ENCODE measurements at regions not wholly inside any gene's neighbourhood (a gene's known extent, or its start where the extent isn't known, plus 50 kb on each side); places are given as distances from the start of the nearest gene placed in this dataset.
A peak's percentile ranks its signal among the peaks of the same experiment; 100 is the strongest.

DNA sequence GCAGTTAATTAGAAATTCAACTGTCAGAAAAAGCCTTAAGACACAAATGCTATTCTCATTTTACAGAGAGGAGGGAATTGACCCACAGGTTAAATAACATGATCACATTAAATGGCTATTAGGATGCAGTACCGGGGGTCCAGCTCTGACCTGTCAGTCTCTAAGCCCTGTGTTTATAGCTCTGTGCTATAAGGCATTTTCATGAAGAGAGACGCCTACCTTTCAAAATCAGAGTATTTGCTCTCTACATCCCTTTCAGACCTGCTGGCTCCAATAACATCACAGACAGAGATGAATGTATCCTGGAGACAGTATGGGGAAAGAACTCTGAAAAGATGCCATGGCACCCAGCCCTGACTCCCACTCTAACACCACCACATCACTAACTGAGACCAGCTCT lies 189.9 kb upstream of the PRSS58 start:
- H3K36me3 ChIP-seq: no peaks in the 10 kb centered on the region
- 58 to 71% methylated on average over 2 of the region's 2 CpGs for WGBS, 2 donors
- H3K27ac ChIP-seq: no peak overlapping the region
- no peak overlapping the region for H3K4me3 ChIP-seq
- no peak for ATAC-seq (ENCODE audit: low FRiP score in 2 of 2)
- no peaks in the 10 kb centered on the region for H3K4me1 ChIP-seq
- no peak for DNase-seq
- no peaks in the 10 kb centered on the region for H3K27me3 ChIP-seq
- no peaks in the 10 kb centered on the region for H3K9me3 ChIP-seq
- no peak for TF ChIP-seq POLR2AphosphoS5 (IDR thresholded peaks at IDR 0.05)
- no peak for TF ChIP-seq EP300 (IDR thresholded peaks at IDR 0.05)
- TF ChIP-seq, protein P1, sequence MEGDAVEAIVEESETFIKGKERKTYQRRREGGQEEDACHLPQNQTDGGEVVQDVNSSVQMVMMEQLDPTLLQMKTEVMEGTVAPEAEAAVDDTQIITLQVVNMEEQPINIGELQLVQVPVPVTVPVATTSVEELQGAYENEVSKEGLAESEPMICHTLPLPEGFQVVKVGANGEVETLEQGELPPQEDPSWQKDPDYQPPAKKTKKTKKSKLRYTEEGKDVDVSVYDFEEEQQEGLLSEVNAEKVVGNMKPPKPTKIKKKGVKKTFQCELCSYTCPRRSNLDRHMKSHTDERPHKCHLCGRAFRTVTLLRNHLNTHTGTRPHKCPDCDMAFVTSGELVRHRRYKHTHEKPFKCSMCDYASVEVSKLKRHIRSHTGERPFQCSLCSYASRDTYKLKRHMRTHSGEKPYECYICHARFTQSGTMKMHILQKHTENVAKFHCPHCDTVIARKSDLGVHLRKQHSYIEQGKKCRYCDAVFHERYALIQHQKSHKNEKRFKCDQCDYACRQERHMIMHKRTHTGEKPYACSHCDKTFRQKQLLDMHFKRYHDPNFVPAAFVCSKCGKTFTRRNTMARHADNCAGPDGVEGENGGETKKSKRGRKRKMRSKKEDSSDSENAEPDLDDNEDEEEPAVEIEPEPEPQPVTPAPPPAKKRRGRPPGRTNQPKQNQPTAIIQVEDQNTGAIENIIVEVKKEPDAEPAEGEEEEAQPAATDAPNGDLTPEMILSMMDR (IDR thresholded peaks at IDR 0.05): no peak

GRCh38 chr7:142445019-142445686 lies 187.3 kb upstream of the PRSS58 start:
- Histone ChIP-seq H3K4me3 (no peak overlapping the region), H3K27me3 (no peaks in the 10 kb centered on the region), H3K27ac (no peak overlapping the region), H3K36me3 (no peaks in the 10 kb centered on the region), H3K4me1 (peaks cover 0 to 3% (median under 1%) of the 10 kb centered on the region in 4 donors), H3K9me3 (no peaks in the 10 kb centered on the region)
- WGBS, 2 donors: 53 to 61% methylated on average over 5 to 7 of the region's 7 CpGs
- TF ChIP-seq POLR2A (IDR thresholded peaks at IDR 0.05): no peak
- TF ChIP-seq, protein P1 (IDR thresholded peaks at IDR 0.05): no peak
- TF ChIP-seq POLR2AphosphoS5 (IDR thresholded peaks at IDR 0.05): no peak
- no peak for TF ChIP-seq EP300 (IDR thresholded peaks at IDR 0.05)
- ATAC-seq (ENCODE audit: low FRiP score in 2 of 2): no peak
- DNase-seq: no peak

GRCh38 chr7:142443216-142444010 lies 185.6 kb upstream of the PRSS58 start:
- no peak overlapping the region for H3K4me3 ChIP-seq
- H3K36me3 ChIP-seq: no peaks in the 10 kb centered on the region
- WGBS, 2 donors: 43 to 52% methylated on average over 5 of the region's 5 CpGs
- TF ChIP-seq, protein P1 (IDR thresholded peaks at IDR 0.05): no peak
- no peak for TF ChIP-seq EP300 (IDR thresholded peaks at IDR 0.05)
- TF ChIP-seq POLR2A (IDR thresholded peaks at IDR 0.05): no peak
- TF ChIP-seq POLR2AphosphoS5 (IDR thresholded peaks at IDR 0.05): no peak
- H3K27me3 ChIP-seq: no peaks in the 10 kb centered on the region
- ATAC-seq (ENCODE audit: low FRiP score in 2 of 2) (peak in 1 of 2 donors; percentile 51), DNase-seq (no peak)
- H3K9me3 ChIP-seq: no peaks in the 10 kb centered on the region
- no peak overlapping the region for H3K27ac ChIP-seq
- H3K4me1 ChIP-seq: peaks cover 0 to 6% (median 3%) of the 10 kb centered on the region in 4 donors

DNA sequence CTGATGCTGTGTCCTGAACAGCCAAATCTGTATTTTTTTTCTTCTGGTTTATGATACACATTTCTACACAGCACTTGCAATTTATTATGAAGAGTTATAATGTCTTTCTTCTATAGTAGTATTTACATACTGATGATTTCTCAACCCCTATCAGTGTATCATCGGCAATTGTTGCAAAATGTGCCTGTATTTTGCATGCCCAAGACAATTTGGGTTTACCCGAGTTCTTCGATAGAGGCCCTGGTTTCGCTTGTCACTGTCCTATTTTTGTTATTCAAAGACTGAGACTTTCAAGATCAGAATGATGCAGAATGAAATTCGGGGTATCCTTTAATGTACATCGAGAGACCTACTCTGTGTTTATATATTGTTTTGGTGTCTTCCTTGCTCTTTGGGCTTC lies 184.5 kb upstream of the PRSS58 start:
- Histone ChIP-seq H3K9me3 (no peaks in the 10 kb centered on the region), H3K4me3 (no peak overlapping the region), H3K27me3 (no peaks in the 10 kb centered on the region), H3K4me1 (peaks cover 0 to 6% (median 3%) of the 10 kb centered on the region in 4 donors), H3K27ac (no peak overlapping the region), H3K36me3 (no peaks in the 10 kb centered on the region)
- ATAC-seq (ENCODE audit: low FRiP score in 2 of 2): no peak
- DNase-seq: no peak
- TF ChIP-seq, protein P1 (IDR thresholded peaks at IDR 0.05): no peak
- TF ChIP-seq POLR2A (IDR thresholded peaks at IDR 0.05) (no peak), POLR2AphosphoS5 (IDR thresholded peaks at IDR 0.05) (no peak), EP300 (IDR thresholded peaks at IDR 0.05) (no peak)
- WGBS, 2 donors: 79 to 85% methylated on average over 6 of the region's 6 CpGs

Data from upper lobe of left lung (tissue), 6 donors.